WTC11 (cell line): ENCODE measurements at regions not wholly inside any gene's neighbourhood (a gene's known extent, or its start where the extent isn't known, plus 50 kb on each side); places are given as distances from the start of the nearest gene placed in this dataset.

Source experiments
- ATAC-seq: fragments of 200-7000 bp; cut with Tn5 transposase; 2 replicates; pipeline ENCODE4 v1.10.0; 2021; ENCODE audit warnings: mild to moderate bottlenecking, moderate library complexity
- CTCF ChIA-PET: fragments of 300-600 bp; sonication (Branson Sonifier 250); formaldehyde crosslinking; loops from one replicate; lab custom pipeline; 2021; ENCODE audit warnings: antibody characterized with exemption; lab: Charles Lee
- POLR2A ChIA-PET: fragments of 350-600 bp; sonication (Branson Sonifier 250); formaldehyde crosslinking; loops from one replicate; lab custom pipeline; 2021; ENCODE audit warnings: antibody characterized with exemption; lab: Charles Lee
- DNase-seq: peaks from one replicate; pipeline ENCODE4 v3.0.0; 2021; ENCODE audit warnings: low spot score
- H3K27ac Mint-ChIP-seq: 2 replicates; pipeline ENCODE4 v1.8.0; 2021; ENCODE audit warnings: mixed read lengths
- H3K27me3 Mint-ChIP-seq: 2 replicates; pipeline ENCODE4 v1.8.0; 2021; ENCODE audit warnings: low read depth, mild to moderate bottlenecking, moderate library complexity, mixed read lengths
- H3K36me3 Mint-ChIP-seq: 2 replicates; pipeline ENCODE4 v1.8.0; 2021; ENCODE audit warnings: mixed read lengths
- H3K4me1 Mint-ChIP-seq: 2 replicates; pipeline ENCODE4 v1.8.0; 2022; ENCODE audit warnings: mixed read lengths
- H3K4me3 Mint-ChIP-seq: 2 replicates; pipeline ENCODE4 v1.8.0; 2021; ENCODE audit warnings: mild to moderate bottlenecking, moderate library complexity, mixed read lengths
- H3K9me3 Mint-ChIP-seq: 2 replicates; pipeline ENCODE4 v1.8.0; 2021; ENCODE audit warnings: mixed read lengths
- ATF1 ChIP-seq: sonication (generic); formaldehyde crosslinking; IDR thresholded peaks from 2 replicates; pipeline ENCODE4 v1.8.1; 2023; ENCODE audit warnings: mild to moderate bottlenecking, moderate library complexity, missing genetic modification reagents
- IRF2 ChIP-seq: sonication (generic); formaldehyde crosslinking; IDR thresholded peaks from 2 replicates; pipeline ENCODE4 v1.8.0; 2022; ENCODE audit warnings: low read depth, missing genetic modification reagents, borderline replicate concordance
- MXD4 ChIP-seq: fragments of 250-450 bp; sonication (Bioruptor Pico); IDR thresholded peaks from 2 replicates; pipeline ENCODE4 v1.8.0; 2021; ENCODE audit warnings: mild to moderate bottlenecking, moderate library complexity, borderline replicate concordance
- MYBL2 ChIP-seq: sonication (generic); formaldehyde crosslinking; IDR thresholded peaks from 2 replicates; pipeline ENCODE4 v1.8.1; 2023; ENCODE audit warnings: mild to moderate bottlenecking, moderate library complexity, missing genetic modification reagents
- NFE2L1 ChIP-seq: sonication (generic); formaldehyde crosslinking; IDR thresholded peaks from 2 replicates; pipeline ENCODE4 v1.8.1; 2023; ENCODE audit warnings: missing genetic modification reagents
- NR1H2 ChIP-seq: sonication (generic); formaldehyde crosslinking; IDR thresholded peaks from 2 replicates; pipeline ENCODE4 v1.9.0; 2021; ENCODE audit warnings: mild to moderate bottlenecking, moderate library complexity, missing genetic modification reagents
- NR2C2 ChIP-seq: sonication (generic); formaldehyde crosslinking; IDR thresholded peaks from 2 replicates; pipeline ENCODE4 v1.8.0; 2022; ENCODE audit warnings: mild to moderate bottlenecking, missing genetic modification reagents
- PRRX2 ChIP-seq: fragments of 250-450 bp; sonication (Bioruptor Pico); IDR thresholded peaks from 2 replicates; pipeline ENCODE4 v1.8.0; 2021; ENCODE audit warnings: mild to moderate bottlenecking
- RELA ChIP-seq: sonication (generic); formaldehyde crosslinking; IDR thresholded peaks from 2 replicates; pipeline ENCODE4 v1.8.1; 2022; ENCODE audit warnings: missing genetic modification reagents, mild to moderate bottlenecking, borderline replicate concordance
- SMAD4 ChIP-seq: sonication (generic); formaldehyde crosslinking; IDR thresholded peaks from 2 replicates; pipeline ENCODE4 v1.8.0; 2022; ENCODE audit warnings: mild to moderate bottlenecking, missing genetic modification reagents
- ZNF219 ChIP-seq: sonication (generic); formaldehyde crosslinking; IDR thresholded peaks from 2 replicates; pipeline ENCODE4 v1.8.0; 2023; ENCODE audit warnings: missing genetic modification reagents, mild to moderate bottlenecking, borderline replicate concordance
- ZNF396 ChIP-seq: fragments of 250-450 bp; sonication (Bioruptor Pico); IDR thresholded peaks from 2 replicates; pipeline ENCODE4 v1.8.0; 2021; ENCODE audit warnings: mild to moderate bottlenecking, moderate library complexity, borderline replicate concordance
- ZNF423 ChIP-seq: fragments of 250-450 bp; sonication (Bioruptor Pico); IDR thresholded peaks from 2 replicates; pipeline ENCODE4 v2.1.2; 2022; ENCODE audit warnings: mild to moderate bottlenecking, moderate library complexity
- TF ChIP-seq, protein P1 (sequence below): sonication (generic); formaldehyde crosslinking; IDR thresholded peaks from 2 replicates; pipeline ENCODE4 v1.8.1; 2022; ENCODE audit warnings: low read depth, missing genetic modification reagents, borderline replicate concordance
- TF ChIP-seq, protein P2 (sequence below): fragments of 250-450 bp; sonication (Bioruptor Pico); IDR thresholded peaks from 2 replicates; pipeline ENCODE4 v1.8.0; 2021; ENCODE audit warnings: mild to moderate bottlenecking
- TF ChIP-seq, protein P3 (sequence below): sonication (generic); formaldehyde crosslinking; IDR thresholded peaks from 2 replicates; pipeline ENCODE4 v1.8.0; 2022; ENCODE audit warnings: mild to moderate bottlenecking, missing genetic modification reagents
- TF ChIP-seq, protein P4 (sequence below): sonication (generic); formaldehyde crosslinking; IDR thresholded peaks from 2 replicates; pipeline ENCODE4 v1.8.1; 2022; ENCODE audit warnings: mild to moderate bottlenecking, moderate library complexity, missing genetic modification reagents
- TF ChIP-seq, protein P5 (sequence below): sonication (generic); formaldehyde crosslinking; IDR thresholded peaks from 2 replicates; pipeline ENCODE4 v1.8.0; 2023; ENCODE audit warnings: mild to moderate bottlenecking, missing genetic modification reagents
- TF ChIP-seq, protein P6 (sequence below): sonication (generic); formaldehyde crosslinking; IDR thresholded peaks from 2 replicates; pipeline ENCODE4 v1.8.1; 2022; ENCODE audit warnings: missing genetic modification reagents, borderline replicate concordance
- TF ChIP-seq, protein P7 (sequence below): fragments of 250-450 bp; sonication (Bioruptor Pico); IDR thresholded peaks from 2 replicates; pipeline ENCODE4 v1.9.0; 2021; ENCODE audit warnings: moderate library complexity, mild to moderate bottlenecking, inconsistent platforms, borderline replicate concordance

DNA sequence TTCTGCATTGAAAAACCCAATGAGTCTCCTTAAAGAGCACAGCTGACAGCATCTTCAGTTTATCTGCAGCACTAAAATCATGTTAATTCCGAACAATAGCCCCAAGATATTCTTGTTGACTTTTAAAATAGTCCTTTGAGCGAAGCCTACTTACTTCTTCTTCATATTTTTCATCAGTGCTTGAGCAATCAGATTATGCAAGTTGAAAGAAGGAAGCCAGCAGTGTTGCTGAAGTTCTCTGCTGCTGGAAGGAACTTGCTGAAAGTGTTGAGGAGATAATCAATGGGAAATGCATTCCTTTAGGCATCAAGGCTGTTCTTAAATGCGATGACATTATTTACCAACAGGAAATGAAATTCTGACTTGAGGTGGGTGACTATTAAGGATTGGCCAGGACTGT lies 105.9 kb upstream of the SNTG2 start:
- TF ChIP-seq MYBL2 (CRISPR knock-in tag) (no peak), ZNF219 (CRISPR knock-in tag) (no peak), ZNF396 (no peak), ZNF423 (no peak), NR2C2 (CRISPR knock-in tag) (no peak), NR1H2 (CRISPR knock-in tag) (no peak), IRF2 (CRISPR knock-in tag) (no peak), ATF1 (CRISPR knock-in tag) (no peak), SMAD4 (CRISPR knock-in tag) (no peak), PRRX2 (CRISPR knock-in tag) (no peak), MXD4 (no peak), RELA (CRISPR knock-in tag) (no peak), NFE2L1 (CRISPR knock-in tag) (no peak)
- TF ChIP-seq, protein P1, sequence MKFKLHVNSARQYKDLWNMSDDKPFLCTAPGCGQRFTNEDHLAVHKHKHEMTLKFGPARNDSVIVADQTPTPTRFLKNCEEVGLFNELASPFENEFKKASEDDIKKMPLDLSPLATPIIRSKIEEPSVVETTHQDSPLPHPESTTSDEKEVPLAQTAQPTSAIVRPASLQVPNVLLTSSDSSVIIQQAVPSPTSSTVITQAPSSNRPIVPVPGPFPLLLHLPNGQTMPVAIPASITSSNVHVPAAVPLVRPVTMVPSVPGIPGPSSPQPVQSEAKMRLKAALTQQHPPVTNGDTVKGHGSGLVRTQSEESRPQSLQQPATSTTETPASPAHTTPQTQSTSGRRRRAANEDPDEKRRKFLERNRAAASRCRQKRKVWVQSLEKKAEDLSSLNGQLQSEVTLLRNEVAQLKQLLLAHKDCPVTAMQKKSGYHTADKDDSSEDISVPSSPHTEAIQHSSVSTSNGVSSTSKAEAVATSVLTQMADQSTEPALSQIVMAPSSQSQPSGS (CRISPR knock-in tag) = no peak
- TF ChIP-seq, protein P2, sequence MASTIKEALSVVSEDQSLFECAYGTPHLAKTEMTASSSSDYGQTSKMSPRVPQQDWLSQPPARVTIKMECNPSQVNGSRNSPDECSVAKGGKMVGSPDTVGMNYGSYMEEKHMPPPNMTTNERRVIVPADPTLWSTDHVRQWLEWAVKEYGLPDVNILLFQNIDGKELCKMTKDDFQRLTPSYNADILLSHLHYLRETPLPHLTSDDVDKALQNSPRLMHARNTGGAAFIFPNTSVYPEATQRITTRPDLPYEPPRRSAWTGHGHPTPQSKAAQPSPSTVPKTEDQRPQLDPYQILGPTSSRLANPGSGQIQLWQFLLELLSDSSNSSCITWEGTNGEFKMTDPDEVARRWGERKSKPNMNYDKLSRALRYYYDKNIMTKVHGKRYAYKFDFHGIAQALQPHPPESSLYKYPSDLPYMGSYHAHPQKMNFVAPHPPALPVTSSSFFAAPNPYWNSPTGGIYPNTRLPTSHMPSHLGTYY (CRISPR knock-in tag) = no peak
- TF ChIP-seq, protein P3, sequence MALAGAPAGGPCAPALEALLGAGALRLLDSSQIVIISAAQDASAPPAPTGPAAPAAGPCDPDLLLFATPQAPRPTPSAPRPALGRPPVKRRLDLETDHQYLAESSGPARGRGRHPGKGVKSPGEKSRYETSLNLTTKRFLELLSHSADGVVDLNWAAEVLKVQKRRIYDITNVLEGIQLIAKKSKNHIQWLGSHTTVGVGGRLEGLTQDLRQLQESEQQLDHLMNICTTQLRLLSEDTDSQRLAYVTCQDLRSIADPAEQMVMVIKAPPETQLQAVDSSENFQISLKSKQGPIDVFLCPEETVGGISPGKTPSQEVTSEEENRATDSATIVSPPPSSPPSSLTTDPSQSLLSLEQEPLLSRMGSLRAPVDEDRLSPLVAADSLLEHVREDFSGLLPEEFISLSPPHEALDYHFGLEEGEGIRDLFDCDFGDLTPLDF (CRISPR knock-in tag) = no peak
- TF ChIP-seq, protein P4, sequence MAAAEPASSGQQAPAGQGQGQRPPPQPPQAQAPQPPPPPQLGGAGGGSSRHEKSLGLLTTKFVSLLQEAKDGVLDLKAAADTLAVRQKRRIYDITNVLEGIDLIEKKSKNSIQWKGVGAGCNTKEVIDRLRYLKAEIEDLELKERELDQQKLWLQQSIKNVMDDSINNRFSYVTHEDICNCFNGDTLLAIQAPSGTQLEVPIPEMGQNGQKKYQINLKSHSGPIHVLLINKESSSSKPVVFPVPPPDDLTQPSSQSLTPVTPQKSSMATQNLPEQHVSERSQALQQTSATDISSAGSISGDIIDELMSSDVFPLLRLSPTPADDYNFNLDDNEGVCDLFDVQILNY = no peak
- TF ChIP-seq, protein P5, sequence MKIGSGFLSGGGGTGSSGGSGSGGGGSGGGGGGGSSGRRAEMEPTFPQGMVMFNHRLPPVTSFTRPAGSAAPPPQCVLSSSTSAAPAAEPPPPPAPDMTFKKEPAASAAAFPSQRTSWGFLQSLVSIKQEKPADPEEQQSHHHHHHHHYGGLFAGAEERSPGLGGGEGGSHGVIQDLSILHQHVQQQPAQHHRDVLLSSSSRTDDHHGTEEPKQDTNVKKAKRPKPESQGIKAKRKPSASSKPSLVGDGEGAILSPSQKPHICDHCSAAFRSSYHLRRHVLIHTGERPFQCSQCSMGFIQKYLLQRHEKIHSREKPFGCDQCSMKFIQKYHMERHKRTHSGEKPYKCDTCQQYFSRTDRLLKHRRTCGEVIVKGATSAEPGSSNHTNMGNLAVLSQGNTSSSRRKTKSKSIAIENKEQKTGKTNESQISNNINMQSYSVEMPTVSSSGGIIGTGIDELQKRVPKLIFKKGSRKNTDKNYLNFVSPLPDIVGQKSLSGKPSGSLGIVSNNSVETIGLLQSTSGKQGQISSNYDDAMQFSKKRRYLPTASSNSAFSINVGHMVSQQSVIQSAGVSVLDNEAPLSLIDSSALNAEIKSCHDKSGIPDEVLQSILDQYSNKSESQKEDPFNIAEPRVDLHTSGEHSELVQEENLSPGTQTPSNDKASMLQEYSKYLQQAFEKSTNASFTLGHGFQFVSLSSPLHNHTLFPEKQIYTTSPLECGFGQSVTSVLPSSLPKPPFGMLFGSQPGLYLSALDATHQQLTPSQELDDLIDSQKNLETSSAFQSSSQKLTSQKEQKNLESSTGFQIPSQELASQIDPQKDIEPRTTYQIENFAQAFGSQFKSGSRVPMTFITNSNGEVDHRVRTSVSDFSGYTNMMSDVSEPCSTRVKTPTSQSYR (CRISPR knock-in tag) = no peak
- TF ChIP-seq, protein P6, sequence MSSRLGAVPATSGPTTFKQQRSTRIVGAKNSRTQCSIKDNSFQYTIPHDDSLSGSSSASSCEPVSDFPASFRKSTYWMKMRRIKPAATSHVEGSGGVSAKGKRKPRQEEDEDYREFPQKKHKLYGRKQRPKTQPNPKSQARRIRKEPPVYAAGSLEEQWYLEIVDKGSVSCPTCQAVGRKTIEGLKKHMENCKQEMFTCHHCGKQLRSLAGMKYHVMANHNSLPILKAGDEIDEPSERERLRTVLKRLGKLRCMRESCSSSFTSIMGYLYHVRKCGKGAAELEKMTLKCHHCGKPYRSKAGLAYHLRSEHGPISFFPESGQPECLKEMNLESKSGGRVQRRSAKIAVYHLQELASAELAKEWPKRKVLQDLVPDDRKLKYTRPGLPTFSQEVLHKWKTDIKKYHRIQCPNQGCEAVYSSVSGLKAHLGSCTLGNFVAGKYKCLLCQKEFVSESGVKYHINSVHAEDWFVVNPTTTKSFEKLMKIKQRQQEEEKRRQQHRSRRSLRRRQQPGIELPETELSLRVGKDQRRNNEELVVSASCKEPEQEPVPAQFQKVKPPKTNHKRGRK (CRISPR knock-in tag) = no peak
- TF ChIP-seq, protein P7, sequence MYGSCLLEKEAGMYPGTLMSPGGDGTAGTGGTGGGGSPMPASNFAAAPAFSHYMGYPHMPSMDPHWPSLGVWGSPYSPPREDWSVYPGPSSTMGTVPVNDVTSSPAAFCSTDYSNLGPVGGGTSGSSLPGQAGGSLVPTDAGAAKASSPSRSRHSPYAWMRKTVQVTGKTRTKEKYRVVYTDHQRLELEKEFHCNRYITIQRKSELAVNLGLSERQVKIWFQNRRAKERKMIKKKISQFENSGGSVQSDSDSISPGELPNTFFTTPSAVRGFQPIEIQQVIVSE = no peak
- no peak for ATAC-seq
- Mint-ChIP-seq H3K9me3 (peaks cover 6% of the 10 kb centered on the region), H3K36me3 (no peaks in the 10 kb centered on the region), H3K27me3 (peaks cover 6% of the 10 kb centered on the region; the same call in 1 of the 2 replicates), H3K4me1 (peaks cover 22% of the 10 kb centered on the region), H3K4me3 (no peak overlapping the region), H3K27ac (no peak overlapping the region)
- DNase-seq = no peak
- ChIA-PET POLR2A (no interaction called here), CTCF (interaction anchor here (1.4 kb wide), 1 partner anchor 130 kb away, joined by 3 read pairs; no protein-coding TSS in a partner anchor)
